ENCODE measurements at regions not wholly inside any gene's neighbourhood (a gene's known extent, or its start where the extent isn't known, plus 50 kb on each side); places are given as distances from the start of the nearest gene placed in this dataset.

DNA sequence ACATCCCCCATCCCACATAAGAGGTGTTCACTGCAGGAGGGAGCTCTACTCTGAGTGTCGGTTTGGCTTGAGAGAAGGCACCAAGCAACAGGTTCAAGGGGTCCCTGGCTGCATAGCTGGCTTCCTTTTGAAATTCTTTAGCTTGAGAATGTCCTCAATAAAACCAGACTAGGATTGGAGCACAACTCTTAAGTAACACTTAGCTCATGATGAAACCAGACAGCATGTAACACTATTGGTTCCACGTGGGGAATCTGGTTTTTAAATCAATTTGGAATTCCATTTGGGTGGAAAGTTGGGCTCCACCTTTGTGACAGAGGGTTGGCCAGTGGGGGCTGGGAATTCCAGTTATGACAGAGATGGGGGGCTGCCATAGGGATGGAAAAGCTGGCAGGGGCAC lies 281.2 kb downstream of the TLE3 start:
- Histone ChIP-seq H3K9ac (ENCODE audit: low read length) (no peak overlapping the region), H3F3A (ENCODE audit: insufficient read depth, low read length) (no peaks in the 10 kb centered on the region), H3K36me3 (replicated peaks; ENCODE audit: insufficient read depth, low read length) (no peaks in the 10 kb centered on the region), H3K9me3 (replicated peaks; ENCODE audit: insufficient read depth, low read length) (no peaks in the 10 kb centered on the region), H3K4me2 (ENCODE audit: low read depth, low read length) (no peak overlapping the region), H3K27ac (ENCODE audit: low read length) (no peak overlapping the region), H3K4me3 (ENCODE audit: low read length) (no peak overlapping the region), H3K27me3 (replicated peaks; ENCODE audit: insufficient read depth, low read length) (no peaks in the 10 kb centered on the region), H2AFZ (ENCODE audit: low read length) (no peak overlapping the region), H4K20me1 (ENCODE audit: insufficient read depth, low read length) (no peaks in the 10 kb centered on the region), H3K9me2 (replicated peaks; ENCODE audit: insufficient read depth, low read length) (no peaks in the 10 kb centered on the region), H3K79me2 (ENCODE audit: low read length) (no peaks in the 10 kb centered on the region), H3K4me1 (ENCODE audit: low read length) (no peaks in the 10 kb centered on the region)
- no peak for DNase-seq
- TF ChIP-seq EZH2phosphoT487 (IDR thresholded peaks at IDR 0.05; ENCODE audit: low read length), result no peak
- no peak for TF ChIP-seq EZH2 (optimal IDR thresholded peaks at IDR 0.05; ENCODE audit: low read depth, low read length)
- no peak for TF ChIP-seq CTCF (IDR thresholded peaks at IDR 0.05; ENCODE audit: low read length)

DNA sequence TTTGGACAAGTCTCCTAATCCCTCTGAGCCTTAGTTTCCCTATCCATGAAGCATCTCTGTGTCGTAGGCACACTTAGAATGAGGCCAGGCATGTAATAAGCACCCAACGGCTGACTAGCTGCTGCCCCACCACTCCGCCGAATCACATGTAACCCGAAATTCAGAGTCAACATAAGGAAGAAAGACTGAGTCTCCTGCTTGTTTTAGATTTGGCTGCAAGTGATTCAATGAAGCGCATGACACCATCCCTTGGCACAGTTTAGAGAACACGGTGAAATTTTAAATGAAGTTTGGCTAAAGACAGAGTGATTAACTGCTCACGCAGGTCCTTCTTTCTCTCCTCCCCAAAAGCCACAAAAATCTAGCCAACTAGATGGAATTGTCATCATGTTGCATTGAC lies 279.2 kb downstream of the TLE3 start:
- no peaks in the 10 kb centered on the region for H3K4me1 ChIP-seq (ENCODE audit: low read length)
- no peak overlapping the region for H3K9ac ChIP-seq (ENCODE audit: low read length)
- H3F3A ChIP-seq (ENCODE audit: insufficient read depth, low read length), result no peaks in the 10 kb centered on the region
- no peaks in the 10 kb centered on the region for H3K27me3 ChIP-seq (replicated peaks; ENCODE audit: insufficient read depth, low read length)
- H3K4me3 ChIP-seq (ENCODE audit: low read length), result no peak overlapping the region
- TF ChIP-seq EZH2phosphoT487 (IDR thresholded peaks at IDR 0.05; ENCODE audit: low read length) (no peak), EZH2 (optimal IDR thresholded peaks at IDR 0.05; ENCODE audit: low read depth, low read length) (no peak), CTCF (IDR thresholded peaks at IDR 0.05; ENCODE audit: low read length) (no peak)
- no peaks in the 10 kb centered on the region for H3K9me3 ChIP-seq (replicated peaks; ENCODE audit: insufficient read depth, low read length)
- no peak overlapping the region for H3K27ac ChIP-seq (ENCODE audit: low read length)
- H3K79me2 ChIP-seq (ENCODE audit: low read length), result no peaks in the 10 kb centered on the region
- H3K4me2 ChIP-seq (ENCODE audit: low read depth, low read length), result no peak overlapping the region
- H3K9me2 ChIP-seq (replicated peaks; ENCODE audit: insufficient read depth, low read length), result no peaks in the 10 kb centered on the region
- H2AFZ ChIP-seq (ENCODE audit: low read length), result no peak overlapping the region
- no peaks in the 10 kb centered on the region for H3K36me3 ChIP-seq (replicated peaks; ENCODE audit: insufficient read depth, low read length)
- no peak for DNase-seq
- no peaks in the 10 kb centered on the region for H4K20me1 ChIP-seq (ENCODE audit: insufficient read depth, low read length)

GRCh38 chr15:69819371-69819770 lies 278.3 kb downstream of the TLE3 start:
- H3K4me3 ChIP-seq (ENCODE audit: low read length), result no peak overlapping the region
- no peak overlapping the region for H3K9ac ChIP-seq (ENCODE audit: low read length)
- no peaks in the 10 kb centered on the region for H3F3A ChIP-seq (ENCODE audit: insufficient read depth, low read length)
- H3K9me2 ChIP-seq (replicated peaks; ENCODE audit: insufficient read depth, low read length), result no peaks in the 10 kb centered on the region
- no peaks in the 10 kb centered on the region for H3K27me3 ChIP-seq (replicated peaks; ENCODE audit: insufficient read depth, low read length)
- H3K4me2 ChIP-seq (ENCODE audit: low read depth, low read length), result no peak overlapping the region
- H3K9me3 ChIP-seq (replicated peaks; ENCODE audit: insufficient read depth, low read length), result no peaks in the 10 kb centered on the region
- H3K36me3 ChIP-seq (replicated peaks; ENCODE audit: insufficient read depth, low read length), result no peaks in the 10 kb centered on the region
- no peaks in the 10 kb centered on the region for H3K4me1 ChIP-seq (ENCODE audit: low read length)
- H4K20me1 ChIP-seq (ENCODE audit: insufficient read depth, low read length), result no peaks in the 10 kb centered on the region
- TF ChIP-seq CTCF (IDR thresholded peaks at IDR 0.05; ENCODE audit: low read length) (no peak), EZH2phosphoT487 (IDR thresholded peaks at IDR 0.05; ENCODE audit: low read length) (no peak)
- no peak for DNase-seq
- no peak overlapping the region for H3K27ac ChIP-seq (ENCODE audit: low read length)
- H2AFZ ChIP-seq (ENCODE audit: low read length), result no peak overlapping the region
- H3K79me2 ChIP-seq (ENCODE audit: low read length), result no peaks in the 10 kb centered on the region

Measured in MM.1S (cell line).